Brain microvascular endothelial cell (primary cell): ENCODE measurements at regions not wholly inside any gene's neighbourhood (a gene's known extent, or its start where the extent isn't known, plus 50 kb on each side); places are given as distances from the start of the nearest gene placed in this dataset.

Experiments
- DNase-seq: peaks from one replicate; pipeline ENCODE4 v3.0.0-alpha.2; 2020
- H3K27ac ChIP-seq: fragments of 250-450 bp; sonication (Bioruptor Pico); 2 replicates; pipeline ENCODE4 v1.5.1; 2020; ENCODE audit warnings: mild to moderate bottlenecking, moderate library complexity
- H3K27me3 ChIP-seq: fragments of 250-450 bp; sonication (Bioruptor Pico); replicated peaks from 2 replicates; pipeline ENCODE4 v1.5.1; 2020; ENCODE audit warnings: mild to moderate bottlenecking
- H3K36me3 ChIP-seq: fragments of 250-450 bp; sonication (Bioruptor Pico); replicated peaks from 2 replicates; pipeline ENCODE4 v1.5.1; 2020; ENCODE audit warnings: mild to moderate bottlenecking
- H3K4me3 ChIP-seq: 2 replicates; pipeline ENCODE4 v1.5.1; 2011; ENCODE audit warnings: low read depth, mild to moderate bottlenecking, control low read depth, low read length, moderate library complexity
- CTCF ChIP-seq: IDR thresholded peaks from 2 replicates; pipeline ENCODE4 v1.5.1; 2011; ENCODE audit warnings: low read depth, mild to moderate bottlenecking, moderate library complexity, low read length, control low read depth, inconsistent platforms; ENCODE audit errors: missing control alignments
- in situ Hi-C: cut with HindIII; loops from 2 replicates; pipeline ENCODE4 v1.10.0; 2017; ENCODE audit warnings: low sequenced_read_pairs, low pct_ligation_motif_present

GRCh38 chr4:144584428-144584827, 61.5 kb upstream of the HHIP start:
- no peak overlapping the region for H3K4me3 ChIP-seq
- peak; percentile 26 for TF ChIP-seq CTCF
- no peak for DNase-seq
- H3K27ac ChIP-seq = peak overlapping the region; percentile 86
- no peaks in the 10 kb centered on the region for H3K36me3 ChIP-seq
- in situ Hi-C loops = no loop called here
- no peaks in the 10 kb centered on the region for H3K27me3 ChIP-seq

GRCh38 chr4:144589512-144589911, 56.4 kb upstream of the HHIP start:
- no peak for TF ChIP-seq CTCF
- in situ Hi-C loops = no loop called here
- Histone ChIP-seq H3K27me3 (no peaks in the 10 kb centered on the region), H3K27ac (no peak overlapping the region), H3K4me3 (no peak overlapping the region), H3K36me3 (no peaks in the 10 kb centered on the region)
- DNase-seq = no peak

- no peak for DNase-seq
- TF ChIP-seq CTCF = no peak
- Histone ChIP-seq H3K27ac (no peak overlapping the region), H3K27me3 (no peaks in the 10 kb centered on the region), H3K4me3 (no peak overlapping the region), H3K36me3 (no peaks in the 10 kb centered on the region)
- in situ Hi-C loops = no loop called here
Observed at GRCh38 chr4:144590020-144590419, 55.9 kb upstream of the HHIP start.

GRCh38 chr4:144591401-144591800, 54.6 kb upstream of the HHIP start:
- TF ChIP-seq CTCF = no peak
- Histone ChIP-seq H3K27ac (no peak overlapping the region), H3K36me3 (no peaks in the 10 kb centered on the region), H3K4me3 (no peak overlapping the region), H3K27me3 (no peaks in the 10 kb centered on the region)
- in situ Hi-C loops = no loop called here
- peak; percentile 59 for DNase-seq

- no peak for TF ChIP-seq CTCF
- no peaks in the 10 kb centered on the region for H3K27me3 ChIP-seq
- no peak for DNase-seq
- H3K27ac ChIP-seq = no peak overlapping the region
- no peaks in the 10 kb centered on the region for H3K36me3 ChIP-seq
- in situ Hi-C loops = no loop called here
- H3K4me3 ChIP-seq = no peak overlapping the region
Observed at GRCh38 chr4:144592264-144592663, 53.7 kb upstream of the HHIP start.

- Histone ChIP-seq H3K36me3 (no peaks in the 10 kb centered on the region), H3K27ac (no peak overlapping the region), H3K4me3 (no peak overlapping the region), H3K27me3 (no peaks in the 10 kb centered on the region)
- DNase-seq = no peak
- in situ Hi-C loops = no loop called here
- no peak for TF ChIP-seq CTCF
Observed at GRCh38 chr4:144594471-144594986, 51.4 kb upstream of the HHIP start.
